Fibroblast of the aortic adventitia (primary cell): ENCODE measurements at regions not wholly inside any gene's neighbourhood (a gene's known extent, or its start where the extent isn't known, plus 50 kb on each side); places are given as distances from the start of the nearest gene placed in this dataset.
"Not testable (repeated sequence)": the region's sequence is repeated elsewhere in the genome, so short reads cannot be mapped to it uniquely, and the experiment has no call there.

ENCODE experiments used
- DNase-seq: peaks from one replicate; pipeline ENCODE4 v3.0.0-alpha.2; 2010; ENCODE audit warnings: low read depth
- H3K4me3 ChIP-seq: 2 replicates; pipeline ENCODE4 v1.5.1; 2011; ENCODE audit warnings: low read depth, mild to moderate bottlenecking, control low read depth, low read length, moderate library complexity
- CTCF ChIP-seq: IDR thresholded peaks from 2 replicates; pipeline ENCODE4 v1.5.1; 2011; ENCODE audit warnings: mild to moderate bottlenecking, low read length, control low read depth, inconsistent platforms; ENCODE audit not compliant: insufficient read depth

GRCh38 chr2:238527565-238527964 lies 100.8 kb downstream of the ASB1 start:
- TF ChIP-seq CTCF: no peak
- peak; percentile 59 for DNase-seq
- no peak overlapping the region for H3K4me3 ChIP-seq

GRCh38 chr2:238528953-238529781 lies 102.4 kb downstream of the ASB1 start:
- H3K4me3 ChIP-seq: no peak overlapping the region
- TF ChIP-seq CTCF: no peak
- DNase-seq: peak; percentile 27

GRCh38 chr2:238531017-238531645 lies 104.4 kb downstream of the ASB1 start:
- not testable (repeated sequence) for DNase-seq, H3K4me3 ChIP-seq

GRCh38 chr2:238543732-238544131 lies 117.0 kb downstream of the ASB1 start:
- H3K4me3 ChIP-seq, DNase-seq: not testable (repeated sequence)

- no peak overlapping the region for H3K4me3 ChIP-seq
- no peak for DNase-seq
These were observed 122.3 kb downstream of the ASB1 start for GRCh38 chr2:238548902-238549462.

GRCh38 chr2:238549866-238550265 lies 123.1 kb downstream of the ASB1 start:
- TF ChIP-seq CTCF: no peak
- DNase-seq: no peak
- no peak overlapping the region for H3K4me3 ChIP-seq

More at GRCh38 chr2:238548902-238549462, 122.3 kb downstream of the ASB1 start:
- no peak for TF ChIP-seq CTCF

- DNase-seq: no peak
- TF ChIP-seq CTCF: no peak
- no peak overlapping the region for H3K4me3 ChIP-seq
These were observed 124.4 kb downstream of the ASB1 start for GRCh38 chr2:238551091-238551490.
